Testis (tissue), 2 donors: ENCODE measurements at regions not wholly inside any gene's neighbourhood (a gene's known extent, or its start where the extent isn't known, plus 50 kb on each side); places are given as distances from the start of the nearest gene placed in this dataset.

Experiments
- POLR2A ChIP-seq: fragments of 450-650 bp; IDR thresholded peaks from one replicate; pipeline ENCODE4 v1.6.1; 2017; ENCODE audit warnings: antibody characterized with exemption, mild to moderate bottlenecking, moderate library complexity
- TF ChIP-seq, protein P1 (sequence below), 3 experiments: fragments of 450-650 bp in 2 of 3; fragments of 200-600 bp in 1 of 3; sonication (generic) in 1 of 3; IDR thresholded peaks; one replicate each; pipeline ENCODE4 v1.5.1; 2016 to 2019; ENCODE audit warnings: antibody characterized with exemption in 3 of 3, mild to moderate bottlenecking in 2 of 3, moderate library complexity in 1 of 3

GRCh38 chr3:170714122-170714521 is 128.2 kb upstream of the SLC7A14 start:
- TF ChIP-seq, protein P1, sequence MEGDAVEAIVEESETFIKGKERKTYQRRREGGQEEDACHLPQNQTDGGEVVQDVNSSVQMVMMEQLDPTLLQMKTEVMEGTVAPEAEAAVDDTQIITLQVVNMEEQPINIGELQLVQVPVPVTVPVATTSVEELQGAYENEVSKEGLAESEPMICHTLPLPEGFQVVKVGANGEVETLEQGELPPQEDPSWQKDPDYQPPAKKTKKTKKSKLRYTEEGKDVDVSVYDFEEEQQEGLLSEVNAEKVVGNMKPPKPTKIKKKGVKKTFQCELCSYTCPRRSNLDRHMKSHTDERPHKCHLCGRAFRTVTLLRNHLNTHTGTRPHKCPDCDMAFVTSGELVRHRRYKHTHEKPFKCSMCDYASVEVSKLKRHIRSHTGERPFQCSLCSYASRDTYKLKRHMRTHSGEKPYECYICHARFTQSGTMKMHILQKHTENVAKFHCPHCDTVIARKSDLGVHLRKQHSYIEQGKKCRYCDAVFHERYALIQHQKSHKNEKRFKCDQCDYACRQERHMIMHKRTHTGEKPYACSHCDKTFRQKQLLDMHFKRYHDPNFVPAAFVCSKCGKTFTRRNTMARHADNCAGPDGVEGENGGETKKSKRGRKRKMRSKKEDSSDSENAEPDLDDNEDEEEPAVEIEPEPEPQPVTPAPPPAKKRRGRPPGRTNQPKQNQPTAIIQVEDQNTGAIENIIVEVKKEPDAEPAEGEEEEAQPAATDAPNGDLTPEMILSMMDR (IDR thresholded peaks at IDR 0.05), result no peak
- TF ChIP-seq POLR2A, result no peak
